Keratinocyte (primary cell): ENCODE measurements at regions not wholly inside any gene's neighbourhood (a gene's known extent, or its start where the extent isn't known, plus 50 kb on each side); places are given as distances from the start of the nearest gene placed in this dataset.

Experiments used
- DNase-seq: peaks from one replicate; pipeline ENCODE4 v3.0.0-alpha.2; 2011; ENCODE audit warnings: low read depth, missing footprints, low spot score
- FAIRE-seq: peaks from 2 replicates; lab custom pipeline; 2011; peaks lifted over from hg19 to GRCh38; lab: Jason Lieb, UNC
- H2AFZ ChIP-seq: 2 replicates; pipeline ENCODE4 v1.6.0; 2012; ENCODE audit warnings: low read length, control low read depth, inconsistent platforms; ENCODE audit not compliant: control insufficient read depth
- H3K27ac ChIP-seq: 2 replicates; pipeline ENCODE4 v1.5.1; 2011; ENCODE audit warnings: low read length; ENCODE audit not compliant: control insufficient read depth, insufficient read depth
- H3K27me3 ChIP-seq: 3 replicates; pipeline ENCODE4 v1.6.0; 2011; ENCODE audit warnings: low read length; ENCODE audit not compliant: control insufficient read depth, insufficient read depth; ENCODE audit errors: extremely low read depth
- H3K36me3 ChIP-seq, 2 experiments: 2 replicates in 1 of 2; 3 replicates in 1 of 2; pipeline ENCODE4 v1.5.1; 2011; ENCODE audit warnings: low read length in 2 of 2, mild to moderate bottlenecking in 1 of 2; ENCODE audit not compliant: control insufficient read depth in 2 of 2, insufficient read depth in 2 of 2; ENCODE audit errors: extremely low read depth in 1 of 2
- H3K4me1 ChIP-seq: 3 replicates; pipeline ENCODE4 v1.5.1; 2011; ENCODE audit warnings: low read length; ENCODE audit not compliant: control insufficient read depth, insufficient read depth; ENCODE audit errors: extremely low read depth
- H3K4me2 ChIP-seq: 3 replicates; pipeline ENCODE4 v1.6.0; 2011; ENCODE audit warnings: low read depth, low read length; ENCODE audit not compliant: control insufficient read depth, insufficient read depth; ENCODE audit errors: extremely low read depth
- H3K4me3 ChIP-seq, 3 experiments: fragments of 200-600 bp in 1 of 3; sonication (generic) in 1 of 3; 2 replicates in 2 of 3; 3 replicates in 1 of 3; pipeline ENCODE4 v1.5.1; 2011 to 2016; ENCODE audit warnings: low read length in 3 of 3, mild to moderate bottlenecking in 3 of 3, control low read depth in 2 of 3, inconsistent platforms in 1 of 3, low read depth in 1 of 3, mixed read lengths in 1 of 3, mixed run types in 1 of 3, moderate library complexity in 1 of 3; ENCODE audit not compliant: control insufficient read depth in 2 of 3, insufficient read depth in 2 of 3; ENCODE audit errors: extremely low read depth in 1 of 3
- H3K79me2 ChIP-seq: 2 replicates; pipeline ENCODE4 v1.6.0; 2012; ENCODE audit warnings: low read length; ENCODE audit not compliant: control insufficient read depth, insufficient read depth
- H3K9ac ChIP-seq: 3 replicates; pipeline ENCODE4 v1.6.0; 2011; ENCODE audit warnings: low read length; ENCODE audit not compliant: control insufficient read depth, insufficient read depth; ENCODE audit errors: extremely low read depth
- H3K9me1 ChIP-seq: 3 replicates; pipeline ENCODE4 v1.6.0; 2011; ENCODE audit warnings: low read length; ENCODE audit not compliant: control insufficient read depth, insufficient read depth; ENCODE audit errors: extremely low read depth
- H3K9me3 ChIP-seq: 2 replicates; pipeline ENCODE4 v1.5.1; 2012; ENCODE audit warnings: low read depth, low read length; ENCODE audit not compliant: control insufficient read depth
- H4K20me1 ChIP-seq: 3 replicates; pipeline ENCODE4 v1.6.0; 2011; ENCODE audit warnings: low read length; ENCODE audit not compliant: control insufficient read depth, insufficient read depth; ENCODE audit errors: extremely low read depth
- EZH2 ChIP-seq: IDR thresholded peaks from one replicate; pipeline ENCODE4 v1.6.1; 2012; ENCODE audit warnings: inconsistent platforms, mild to moderate bottlenecking, low read length, moderate library complexity
- dilution Hi-C: fragments of 300-500 bp; cut with MboI; formaldehyde crosslinking; loops from one replicate; pipeline ENCODE4 v1.7.0; 2020; ENCODE audit warnings: low sequenced_read_pairs; ENCODE audit not compliant: extremely low pct_ligation_motif_present
- TF ChIP-seq, protein P1 (sequence below), 3 experiments: IDR thresholded peaks in 1 of 3; conservative IDR thresholded peaks in 1 of 3; optimal IDR thresholded peaks in 1 of 3; 2 replicates in 2 of 3; 3 replicates in 1 of 3; pipeline versions ENCODE3 to v1.5.1; 2011; ENCODE audit warnings: low read length in 3 of 3, mild to moderate bottlenecking in 3 of 3, moderate library complexity in 2 of 3, control low read depth in 1 of 3, inconsistent platforms in 1 of 3; ENCODE audit not compliant: insufficient read depth in 2 of 3; ENCODE audit errors: extremely low read depth in 1 of 3

DNA sequence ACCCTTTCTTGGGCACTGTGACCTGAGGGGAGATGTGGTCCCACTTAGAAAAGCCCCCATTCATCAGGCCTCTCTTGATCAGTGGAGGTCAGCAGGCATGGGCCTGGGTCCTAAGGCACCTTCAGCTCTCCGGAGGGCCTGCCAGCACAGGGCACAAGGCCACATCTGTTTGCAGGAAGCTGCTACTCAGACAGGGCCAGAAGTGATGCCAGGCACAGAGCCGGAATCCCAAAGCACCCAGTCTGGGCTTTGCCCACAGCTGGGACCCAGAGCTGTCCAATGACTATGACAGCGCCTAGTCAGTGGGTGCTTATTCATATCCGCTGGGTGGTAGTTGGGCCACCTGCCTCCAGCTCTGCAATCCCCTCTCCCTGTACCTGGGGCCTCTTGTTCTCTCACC, 63.2 kb upstream of the ELN start:
- no peak overlapping the region for H3K4me3 ChIP-seq
- no peaks in the 10 kb centered on the region for H3K36me3 ChIP-seq
- H3K27me3 ChIP-seq: no peaks in the 10 kb centered on the region
- dilution Hi-C loops: loop anchor here (25.0 kb wide), 1 partner anchor 102 kb away; the partner anchor contains the start of gene TMEM270
- no peaks in the 10 kb centered on the region for H3K9me3 ChIP-seq
- TF ChIP-seq EZH2: no peak
- TF ChIP-seq, protein P1, sequence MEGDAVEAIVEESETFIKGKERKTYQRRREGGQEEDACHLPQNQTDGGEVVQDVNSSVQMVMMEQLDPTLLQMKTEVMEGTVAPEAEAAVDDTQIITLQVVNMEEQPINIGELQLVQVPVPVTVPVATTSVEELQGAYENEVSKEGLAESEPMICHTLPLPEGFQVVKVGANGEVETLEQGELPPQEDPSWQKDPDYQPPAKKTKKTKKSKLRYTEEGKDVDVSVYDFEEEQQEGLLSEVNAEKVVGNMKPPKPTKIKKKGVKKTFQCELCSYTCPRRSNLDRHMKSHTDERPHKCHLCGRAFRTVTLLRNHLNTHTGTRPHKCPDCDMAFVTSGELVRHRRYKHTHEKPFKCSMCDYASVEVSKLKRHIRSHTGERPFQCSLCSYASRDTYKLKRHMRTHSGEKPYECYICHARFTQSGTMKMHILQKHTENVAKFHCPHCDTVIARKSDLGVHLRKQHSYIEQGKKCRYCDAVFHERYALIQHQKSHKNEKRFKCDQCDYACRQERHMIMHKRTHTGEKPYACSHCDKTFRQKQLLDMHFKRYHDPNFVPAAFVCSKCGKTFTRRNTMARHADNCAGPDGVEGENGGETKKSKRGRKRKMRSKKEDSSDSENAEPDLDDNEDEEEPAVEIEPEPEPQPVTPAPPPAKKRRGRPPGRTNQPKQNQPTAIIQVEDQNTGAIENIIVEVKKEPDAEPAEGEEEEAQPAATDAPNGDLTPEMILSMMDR (optimal IDR thresholded peaks at IDR 0.05 in 1 of 3, IDR thresholded peaks at IDR 0.05 in 1 of 3, conservative IDR thresholded peaks at IDR 0.05 in 1 of 3; ENCODE audit: extremely low read depth in 1 of 3, insufficient read depth in 2 of 3, low read length in 3 of 3): no peak
- FAIRE-seq: no peak
- no peaks in the 10 kb centered on the region for H4K20me1 ChIP-seq
- H3K4me1 ChIP-seq: no peaks in the 10 kb centered on the region
- no peak overlapping the region for H3K9ac ChIP-seq
- DNase-seq: no peak
- no peak overlapping the region for H2AFZ ChIP-seq
- H3K27ac ChIP-seq: no peak overlapping the region
- H3K79me2 ChIP-seq: no peaks in the 10 kb centered on the region
- no peaks in the 10 kb centered on the region for H3K9me1 ChIP-seq
- no peak overlapping the region for H3K4me2 ChIP-seq

DNA sequence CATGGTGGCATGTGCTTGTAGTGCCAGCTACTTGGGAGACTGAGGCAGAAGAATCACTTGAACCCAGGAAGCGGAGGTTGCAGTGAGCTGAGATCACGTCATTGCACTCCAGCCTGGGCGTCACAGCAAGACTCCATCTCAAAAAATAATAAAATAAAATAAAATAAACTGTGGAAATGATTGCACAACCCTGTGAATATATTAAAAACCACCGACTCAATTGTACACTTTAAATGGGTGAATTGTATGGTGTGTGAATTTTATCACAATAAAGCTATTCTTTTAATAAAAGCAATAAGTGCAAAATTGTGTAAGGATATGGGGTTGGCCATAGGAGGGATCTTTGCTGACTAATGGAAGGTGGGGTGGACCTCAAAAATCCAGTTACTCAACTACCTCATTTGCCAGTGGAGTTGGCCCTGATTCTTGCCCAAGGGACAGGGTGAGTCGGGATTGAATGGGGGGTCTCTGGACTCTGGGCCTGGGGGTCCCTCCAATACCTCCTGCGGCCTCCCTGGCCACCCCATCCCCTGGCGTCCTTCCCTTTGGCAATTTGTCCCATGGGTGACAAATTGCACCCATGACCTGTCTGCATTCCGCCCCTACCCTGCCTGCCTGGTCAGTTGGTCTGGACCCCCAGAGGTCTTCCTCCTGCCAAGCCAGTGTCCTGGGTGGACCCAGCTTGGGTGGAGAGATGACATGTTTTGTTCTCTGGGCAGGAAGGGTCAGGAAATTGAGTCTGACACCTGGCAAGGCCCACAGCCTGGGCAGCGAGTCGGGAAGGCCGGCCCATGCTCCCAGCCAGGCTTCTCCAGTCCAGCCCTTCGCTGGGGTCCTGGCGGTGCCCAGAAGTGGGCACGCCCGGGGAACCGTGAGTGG, 61.7 kb upstream of the ELN start:
- H3K9me3 ChIP-seq: no peaks in the 10 kb centered on the region
- no peaks in the 10 kb centered on the region for H3K9me1 ChIP-seq
- no peaks in the 10 kb centered on the region for H3K27me3 ChIP-seq
- H3K4me2 ChIP-seq: no peak overlapping the region
- H3K4me1 ChIP-seq: no peaks in the 10 kb centered on the region
- H3K27ac ChIP-seq: no peak overlapping the region
- no peaks in the 10 kb centered on the region for H4K20me1 ChIP-seq
- DNase-seq: no peak
- H2AFZ ChIP-seq: no peak overlapping the region
- no peak for TF ChIP-seq EZH2
- TF ChIP-seq, protein P1 (optimal IDR thresholded peaks at IDR 0.05 in 1 of 3, IDR thresholded peaks at IDR 0.05 in 1 of 3, conservative IDR thresholded peaks at IDR 0.05 in 1 of 3; ENCODE audit: extremely low read depth in 1 of 3, insufficient read depth in 2 of 3, low read length in 3 of 3): no peak
- H3K9ac ChIP-seq: no peak overlapping the region
- FAIRE-seq: no peak
- dilution Hi-C loops: loop anchor here (25.0 kb wide), 1 partner anchor 104 kb away; the partner anchor contains the start of gene TMEM270
- H3K79me2 ChIP-seq: no peaks in the 10 kb centered on the region
- no peak overlapping the region for H3K4me3 ChIP-seq
- H3K36me3 ChIP-seq: no peaks in the 10 kb centered on the region
